Transverse colon (tissue), 4 donors: ENCODE measurements at regions not wholly inside any gene's neighbourhood (a gene's known extent, or its start where the extent isn't known, plus 50 kb on each side); places are given as distances from the start of the nearest gene placed in this dataset.

ENCODE experiments used
- DNase-seq: peaks from one replicate; pipeline ENCODE4 v3.0.0-alpha.2; 2019
- H3K27ac ChIP-seq, 4 donors: fragments of 200-600 bp; sonication (generic); 2 replicates each; pipeline ENCODE4 v1.5.1; 2016 to 2018; ENCODE audit warnings: inconsistent platforms in 4 of 4
- H3K27me3 ChIP-seq: fragments of 200-600 bp; sonication (generic); 2 replicates; pipeline ENCODE4 v1.5.1; 2017; ENCODE audit warnings: inconsistent platforms
- H3K36me3 ChIP-seq, 4 donors: fragments of 200-600 bp; sonication (generic); 2 replicates each; pipeline ENCODE4 v1.5.1; 2017 to 2019; ENCODE audit warnings: inconsistent platforms in 4 of 4
- H3K4me1 ChIP-seq, 4 donors: fragments of 200-600 bp; sonication (generic); 2 replicates each; pipeline ENCODE4 v1.5.1; 2017 to 2020; ENCODE audit warnings: inconsistent platforms in 4 of 4
- H3K4me3 ChIP-seq, 4 donors: fragments of 200-600 bp; sonication (generic); 1 replicate in 1 of 4; 2 replicates in 3 of 4; pipeline versions ENCODE4 v1.5.1 to v1.6.1; 2017 to 2019; ENCODE audit warnings: inconsistent platforms in 4 of 4
- H3K9me3 ChIP-seq, 2 donors: fragments of 200-600 bp; sonication (generic); 2 replicates each; pipeline ENCODE4 v1.5.1; 2017 to 2019; ENCODE audit warnings: inconsistent platforms in 2 of 2
- CTCF ChIP-seq, 5 experiments: fragments of 200-600 bp in 3 of 5; fragments of 450-650 bp in 2 of 5; sonication (generic) in 3 of 5; IDR thresholded peaks; 1 replicate in 2 of 5; 2 replicates in 3 of 5; pipeline ENCODE4 v1.5.1; 2016 to 2017; ENCODE audit warnings: antibody characterized with exemption in 5 of 5, inconsistent platforms in 3 of 5, mild to moderate bottlenecking in 2 of 5, moderate library complexity in 1 of 5
- EP300 ChIP-seq: sonication (generic); formaldehyde crosslinking; IDR thresholded peaks from one replicate; pipeline ENCODE4 v1.6.1; 2017; ENCODE audit warnings: antibody characterized with exemption, low read depth
- POLR2A ChIP-seq: fragments of 450-650 bp; IDR thresholded peaks from one replicate; pipeline ENCODE4 v1.6.1; 2016; ENCODE audit warnings: antibody characterized with exemption, mild to moderate bottlenecking, moderate library complexity
- POLR2AphosphoS5 ChIP-seq, 3 donors: sonication (generic); formaldehyde crosslinking; IDR thresholded peaks; one replicate each; pipeline ENCODE4 v1.6.1; 2016; ENCODE audit warnings: antibody characterized with exemption in 3 of 3
- WGBS, 2 donors: methylation state at CpG; one replicate each; pipeline ENCODE4 v1.1.5; 2018; ENCODE audit warnings: low coverage in 1 of 2; 5-methylcytosine and 5-hydroxymethylcytosine counted together
- in situ Hi-C, 4 donors: fragments of 200-750 bp; cut with MboI; loops; one replicate each; pipeline versions ENCODE4 v1.15.0 to v1.15.1; 2017; ENCODE audit warnings: low sequenced_read_pairs in 3 of 4, low pct_ligation_motif_present in 1 of 4, low pct_unique_long_range_greater_than_20kb in 1 of 4
- intact Hi-C: fragments of 100-400 bp; cut with DNase I; formaldehyde crosslinking; loops from one replicate; pipeline ENCODE4 v1.15.1; 2023; ENCODE audit warnings: low total_unique reads

- H3K4me1 ChIP-seq: no peaks in the 10 kb centered on the region
- 79% methylated on average over 6 of the region's 6 CpGs for WGBS, 2 donors
- in situ Hi-C loops: no loop called here
- no peak overlapping the region for H3K27ac ChIP-seq
- TF ChIP-seq EP300: no peak
- no peak for TF ChIP-seq CTCF (IDR thresholded peaks at IDR 0.05)
- no peak for TF ChIP-seq POLR2AphosphoS5 (IDR thresholded peaks at IDR 0.05)
- TF ChIP-seq POLR2A: no peak
- no peak for DNase-seq
- no peak overlapping the region for H3K4me3 ChIP-seq
- intact Hi-C loops: no loop called here
- no peaks in the 10 kb centered on the region for H3K27me3 ChIP-seq
- H3K36me3 ChIP-seq: no peaks in the 10 kb centered on the region
- no peaks in the 10 kb centered on the region for H3K9me3 ChIP-seq
Observed at GRCh38 chr1:4084446-4084845, 184.4 kb upstream of the C1orf174 start.

- Histone ChIP-seq H3K4me3 (no peak overlapping the region), H3K27ac (no peak overlapping the region), H3K9me3 (no peaks in the 10 kb centered on the region), H3K27me3 (no peaks in the 10 kb centered on the region), H3K36me3 (no peaks in the 10 kb centered on the region), H3K4me1 (no peaks in the 10 kb centered on the region)
- 83 to 94% methylated on average over 2 to 6 of the region's 6 CpGs for WGBS, 2 donors
- in situ Hi-C loops: no loop called here
- intact Hi-C loops: no loop called here
- no peak for DNase-seq
- TF ChIP-seq POLR2AphosphoS5 (IDR thresholded peaks at IDR 0.05) (no peak), CTCF (IDR thresholded peaks at IDR 0.05) (no peak), EP300 (no peak), POLR2A (no peak)
Observed at GRCh38 chr1:4084896-4085295, 184.8 kb upstream of the C1orf174 start.

GRCh38 chr1:4085546-4085945 lies 185.5 kb upstream of the C1orf174 start:
- H3K27me3 ChIP-seq: no peaks in the 10 kb centered on the region
- no peak for DNase-seq
- H3K4me1 ChIP-seq: no peaks in the 10 kb centered on the region
- H3K4me3 ChIP-seq: no peak overlapping the region
- TF ChIP-seq POLR2AphosphoS5 (IDR thresholded peaks at IDR 0.05) (no peak), CTCF (IDR thresholded peaks at IDR 0.05) (no peak), POLR2A (no peak), EP300 (no peak)
- H3K9me3 ChIP-seq: no peaks in the 10 kb centered on the region
- H3K27ac ChIP-seq: no peak overlapping the region
- intact Hi-C loops (no loop called here), in situ Hi-C loops (no loop called here)
- 75 to 81% methylated on average over 5 of the region's 5 CpGs for WGBS, 2 donors
- no peaks in the 10 kb centered on the region for H3K36me3 ChIP-seq

- Histone ChIP-seq H3K4me1 (no peaks in the 10 kb centered on the region), H3K27me3 (no peaks in the 10 kb centered on the region), H3K27ac (no peak overlapping the region), H3K9me3 (no peaks in the 10 kb centered on the region), H3K4me3 (no peak overlapping the region), H3K36me3 (no peaks in the 10 kb centered on the region)
- DNase-seq: no peak
- TF ChIP-seq POLR2A: no peak
- no peak for TF ChIP-seq POLR2AphosphoS5 (IDR thresholded peaks at IDR 0.05)
- no peak for TF ChIP-seq CTCF (IDR thresholded peaks at IDR 0.05)
- no peak for TF ChIP-seq EP300
- intact Hi-C loops (no loop called here), in situ Hi-C loops (no loop called here)
- 33 to 89% methylated on average over 1 to 14 of the region's 14 CpGs for WGBS, 2 donors
Observed at GRCh38 chr1:4086085-4086850, 186.2 kb upstream of the C1orf174 start.
